ENCODE measurements at regions not wholly inside any gene's neighbourhood (a gene's known extent, or its start where the extent isn't known, plus 50 kb on each side); places are given as distances from the start of the nearest gene placed in this dataset.

DNA sequence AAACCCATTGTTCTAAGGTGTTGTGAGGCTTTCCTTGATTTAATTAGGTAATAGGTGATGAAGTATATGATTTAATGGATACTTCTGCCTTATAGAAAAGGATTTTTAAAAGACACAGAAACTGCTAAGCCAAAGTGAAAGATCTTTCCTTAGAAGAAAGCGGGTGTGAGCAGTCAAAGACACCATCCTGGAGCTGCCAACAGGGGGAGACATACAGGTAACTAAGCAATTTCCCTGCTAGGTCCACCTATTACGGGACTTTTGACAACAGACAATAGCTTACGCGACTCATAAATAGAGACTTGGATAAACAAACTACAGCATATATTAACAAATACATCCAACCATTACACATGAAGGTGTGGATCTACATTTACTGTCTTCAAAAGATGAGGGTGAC is 669.5 kb downstream of the SQOR start:
- TF ChIP-seq POLR2A (IDR thresholded peaks at IDR 0.05) = no peak
- TF ChIP-seq, protein P1, sequence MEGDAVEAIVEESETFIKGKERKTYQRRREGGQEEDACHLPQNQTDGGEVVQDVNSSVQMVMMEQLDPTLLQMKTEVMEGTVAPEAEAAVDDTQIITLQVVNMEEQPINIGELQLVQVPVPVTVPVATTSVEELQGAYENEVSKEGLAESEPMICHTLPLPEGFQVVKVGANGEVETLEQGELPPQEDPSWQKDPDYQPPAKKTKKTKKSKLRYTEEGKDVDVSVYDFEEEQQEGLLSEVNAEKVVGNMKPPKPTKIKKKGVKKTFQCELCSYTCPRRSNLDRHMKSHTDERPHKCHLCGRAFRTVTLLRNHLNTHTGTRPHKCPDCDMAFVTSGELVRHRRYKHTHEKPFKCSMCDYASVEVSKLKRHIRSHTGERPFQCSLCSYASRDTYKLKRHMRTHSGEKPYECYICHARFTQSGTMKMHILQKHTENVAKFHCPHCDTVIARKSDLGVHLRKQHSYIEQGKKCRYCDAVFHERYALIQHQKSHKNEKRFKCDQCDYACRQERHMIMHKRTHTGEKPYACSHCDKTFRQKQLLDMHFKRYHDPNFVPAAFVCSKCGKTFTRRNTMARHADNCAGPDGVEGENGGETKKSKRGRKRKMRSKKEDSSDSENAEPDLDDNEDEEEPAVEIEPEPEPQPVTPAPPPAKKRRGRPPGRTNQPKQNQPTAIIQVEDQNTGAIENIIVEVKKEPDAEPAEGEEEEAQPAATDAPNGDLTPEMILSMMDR (IDR thresholded peaks at IDR 0.05) = no peak

All from uterus (tissue), 2 donors.